KBM-7 (cell line): ENCODE measurements at regions not wholly inside any gene's neighbourhood (a gene's known extent, or its start where the extent isn't known, plus 50 kb on each side); places are given as distances from the start of the nearest gene placed in this dataset.

Source experiments
- DNase-seq: peaks from one replicate; pipeline ENCODE4 v3.0.0-alpha.2; 2015
- in situ Hi-C: fragments of 300-500 bp; cut with MboI; formaldehyde crosslinking; loops from 2 replicates; pipeline ENCODE4 v1.14.3; 2020; ENCODE audit warnings: low sequenced_read_pairs, low pct_unique_long_range_greater_than_20kb, mixed read lengths

GRCh38 chr4:175106301-175106700 is 188.1 kb downstream of the ADAM29 start:
- DNase-seq, result no peak
- in situ Hi-C loops, result no loop called here

- DNase-seq, result peak; percentile 1
- in situ Hi-C loops, result no loop called here
Observed at GRCh38 chr4:175109933-175110332, 191.8 kb downstream of the ADAM29 start.

DNA sequence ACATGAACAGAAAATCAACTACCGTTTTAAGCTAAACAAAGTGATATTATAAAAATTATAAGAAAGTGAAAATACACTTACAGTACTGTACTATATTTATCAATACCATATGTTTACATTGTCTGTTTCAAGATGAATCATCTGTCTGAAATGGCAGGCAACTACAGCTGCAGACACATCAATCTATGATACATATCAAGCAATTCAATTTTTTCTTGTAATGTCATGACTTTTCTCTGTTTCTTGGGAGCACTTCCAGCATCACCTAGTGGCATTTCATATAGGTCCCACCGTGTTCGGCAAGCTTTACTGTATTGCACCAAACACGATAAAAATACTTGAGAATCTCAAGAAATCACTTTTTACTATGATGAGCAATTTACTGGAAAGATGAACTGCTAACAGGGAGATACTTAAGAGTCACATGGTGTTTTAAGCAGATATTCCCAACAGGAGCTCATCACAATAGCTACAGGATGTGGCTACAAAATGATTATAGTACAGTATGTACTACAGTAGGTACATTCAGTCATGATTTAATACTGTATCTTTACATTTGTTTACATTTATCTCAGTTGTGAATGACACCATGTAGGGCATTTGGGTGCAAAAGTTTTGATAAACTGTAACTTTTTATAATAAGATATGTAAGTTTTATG is 207.4 kb downstream of the ADAM29 start:
- DNase-seq, result no peak
- in situ Hi-C loops, result no loop called here

GRCh38 chr4:175127314-175127713 is 209.2 kb downstream of the ADAM29 start:
- no peak for DNase-seq
- in situ Hi-C loops, result no loop called here

DNA sequence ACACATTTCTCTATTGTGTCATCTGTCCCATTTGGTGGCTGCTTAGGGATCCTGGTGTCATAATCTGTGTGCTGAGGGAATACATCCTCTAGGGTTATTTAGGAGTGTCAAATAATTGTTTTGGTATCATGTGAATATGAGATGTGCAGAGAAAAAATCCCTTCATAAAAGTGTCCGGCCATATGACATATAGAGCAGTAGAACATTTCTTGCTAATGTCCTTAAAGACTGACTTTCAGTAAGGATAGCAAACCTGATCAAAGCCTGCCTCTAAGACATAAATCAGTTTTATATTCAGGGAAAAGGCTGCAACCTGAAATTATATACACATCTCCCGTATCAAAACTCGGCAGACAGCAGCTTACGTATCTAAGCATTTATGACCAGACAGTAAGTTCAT is 211.6 kb downstream of the ADAM29 start:
- no peak for DNase-seq
- in situ Hi-C loops, result no loop called here

DNA sequence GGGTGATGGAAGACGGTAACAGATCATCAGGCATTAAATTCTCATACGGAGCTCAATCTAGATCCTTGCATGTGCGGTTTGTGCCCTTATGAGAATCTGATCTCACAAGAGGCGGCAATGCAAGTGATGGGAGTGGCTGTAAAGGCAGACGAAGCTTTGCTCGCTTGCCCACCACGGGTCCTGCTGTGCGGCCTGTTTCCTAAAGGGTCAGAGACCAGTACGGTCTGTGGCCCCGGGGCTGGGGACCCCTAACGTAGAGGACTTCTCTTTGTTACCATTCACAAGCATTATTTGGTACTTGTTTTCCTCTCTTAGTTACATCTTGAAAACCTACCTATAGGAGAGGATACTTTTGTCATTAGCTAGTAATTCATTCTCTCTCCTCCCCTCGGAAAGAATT is 221.0 kb downstream of the ADAM29 start:
- in situ Hi-C loops, result no loop called here
- no peak for DNase-seq

- in situ Hi-C loops, result no loop called here
- no peak for DNase-seq
Observed at GRCh38 chr4:175143116-175143515, 225.0 kb downstream of the ADAM29 start.

GRCh38 chr4:175146799-175147198 is 228.6 kb downstream of the ADAM29 start:
- no peak for DNase-seq
- in situ Hi-C loops, result no loop called here

DNA sequence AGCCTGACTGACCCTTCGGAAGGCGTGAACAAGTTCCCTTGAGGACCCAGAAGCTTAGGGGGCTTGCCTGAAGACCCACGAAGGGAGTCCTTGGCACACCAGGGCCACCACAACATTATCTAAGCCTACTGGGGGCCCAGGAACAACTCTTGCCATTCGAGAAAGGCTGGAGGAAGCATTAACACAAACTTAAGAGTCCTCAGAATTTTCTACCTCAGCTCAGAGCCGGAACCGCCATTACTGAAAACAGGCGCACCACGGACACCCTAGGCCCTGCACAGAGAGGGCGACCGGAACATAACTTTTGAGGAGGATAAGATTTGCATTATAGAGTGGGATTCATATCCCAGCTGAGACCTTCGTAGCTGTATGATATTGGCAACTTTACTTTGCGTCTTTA is 229.1 kb downstream of the ADAM29 start:
- no peak for DNase-seq
- in situ Hi-C loops, result no loop called here

- no peak for DNase-seq
- in situ Hi-C loops, result no loop called here
Observed at GRCh38 chr4:175166020-175166419, 247.9 kb downstream of the ADAM29 start.

DNA sequence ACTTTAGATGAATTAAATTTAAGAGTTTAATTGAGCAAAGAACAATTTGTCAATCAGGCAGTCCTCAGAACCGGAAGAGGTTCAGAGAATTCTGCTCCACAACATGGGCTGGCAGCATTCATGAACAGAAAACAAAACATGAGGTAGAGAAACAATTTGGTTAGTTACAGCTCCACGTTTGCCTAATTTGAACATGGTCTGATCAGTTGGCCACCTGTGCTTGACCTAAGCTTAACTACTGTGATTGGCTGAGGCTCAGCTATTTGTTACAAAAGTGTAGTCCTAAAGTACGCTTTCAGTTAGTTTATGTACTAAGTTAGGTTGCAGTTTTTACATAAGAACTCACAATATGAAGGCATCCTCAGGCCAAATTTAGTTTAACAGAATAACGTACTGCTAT is 258.6 kb downstream of the ADAM29 start:
- no peak for DNase-seq
- in situ Hi-C loops, result no loop called here

DNA sequence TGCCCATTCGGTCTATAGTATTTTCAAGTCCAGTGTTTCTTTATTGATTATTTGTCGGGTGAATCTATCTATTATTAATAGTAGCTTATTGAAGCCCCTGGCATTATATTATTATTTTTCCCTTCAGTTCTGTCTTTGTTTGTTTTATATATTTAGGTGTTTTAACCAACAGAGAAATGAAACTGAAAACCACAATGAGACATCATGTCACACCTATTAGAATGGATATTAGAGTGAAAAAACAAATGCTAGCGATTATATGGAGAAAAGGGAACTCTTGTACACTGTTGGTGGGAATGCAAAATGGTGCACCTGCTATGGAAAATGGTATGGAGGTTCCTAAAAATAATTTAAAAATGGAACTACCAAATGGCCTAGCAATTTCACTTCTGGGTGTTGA is 272.5 kb downstream of the ADAM29 start:
- in situ Hi-C loops, result no loop called here
- no peak for DNase-seq

GRCh38 chr4:175198056-175198455 is 279.9 kb downstream of the ADAM29 start:
- DNase-seq, result no peak
- in situ Hi-C loops, result no loop called here

- in situ Hi-C loops, result no loop called here
- no peak for DNase-seq
Observed at GRCh38 chr4:175215208-175215607, 297.1 kb downstream of the ADAM29 start.

DNA sequence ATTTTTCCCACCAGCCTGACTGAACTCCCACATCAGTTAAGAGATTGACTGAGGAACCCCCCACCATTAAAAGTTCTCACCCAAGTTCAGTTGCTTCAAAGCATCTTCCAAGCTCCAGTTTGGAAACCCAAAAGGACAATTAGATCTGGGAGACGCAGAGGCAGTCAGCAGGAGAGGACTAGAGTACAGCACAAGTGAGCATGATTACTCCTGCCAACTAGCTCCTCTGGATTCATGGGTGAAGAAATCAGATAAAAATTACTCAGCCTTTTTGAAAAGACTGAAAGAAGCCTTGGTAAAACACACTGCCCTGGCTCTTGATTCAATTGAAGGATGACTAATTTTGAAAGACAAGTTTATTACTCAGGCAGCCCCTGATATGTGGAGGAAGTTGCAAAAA is 297.5 kb downstream of the ADAM29 start:
- DNase-seq, result no peak
- in situ Hi-C loops, result no loop called here

- no peak for DNase-seq
- in situ Hi-C loops, result no loop called here
Observed at GRCh38 chr4:175229154-175229553, 311.0 kb downstream of the ADAM29 start.

DNA sequence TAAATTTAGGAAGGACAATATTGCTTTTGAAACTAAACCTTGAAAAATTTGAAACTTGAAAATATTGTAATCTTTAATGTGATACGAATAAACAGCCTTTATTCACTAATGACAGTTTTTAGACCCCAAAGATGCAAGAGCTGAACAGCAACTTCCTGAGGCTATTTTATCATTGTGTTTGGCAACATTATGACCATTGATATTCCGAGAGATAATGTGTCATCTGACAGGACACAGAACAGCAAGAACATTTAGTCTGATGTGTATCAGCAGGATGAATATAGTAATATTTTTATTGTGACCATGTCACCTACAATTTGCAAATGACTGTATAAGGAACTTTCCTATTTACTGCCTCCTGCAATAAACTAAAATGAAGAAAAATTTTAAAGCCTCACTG is 316.0 kb downstream of the ADAM29 start:
- no peak for DNase-seq
- in situ Hi-C loops, result no loop called here

DNA sequence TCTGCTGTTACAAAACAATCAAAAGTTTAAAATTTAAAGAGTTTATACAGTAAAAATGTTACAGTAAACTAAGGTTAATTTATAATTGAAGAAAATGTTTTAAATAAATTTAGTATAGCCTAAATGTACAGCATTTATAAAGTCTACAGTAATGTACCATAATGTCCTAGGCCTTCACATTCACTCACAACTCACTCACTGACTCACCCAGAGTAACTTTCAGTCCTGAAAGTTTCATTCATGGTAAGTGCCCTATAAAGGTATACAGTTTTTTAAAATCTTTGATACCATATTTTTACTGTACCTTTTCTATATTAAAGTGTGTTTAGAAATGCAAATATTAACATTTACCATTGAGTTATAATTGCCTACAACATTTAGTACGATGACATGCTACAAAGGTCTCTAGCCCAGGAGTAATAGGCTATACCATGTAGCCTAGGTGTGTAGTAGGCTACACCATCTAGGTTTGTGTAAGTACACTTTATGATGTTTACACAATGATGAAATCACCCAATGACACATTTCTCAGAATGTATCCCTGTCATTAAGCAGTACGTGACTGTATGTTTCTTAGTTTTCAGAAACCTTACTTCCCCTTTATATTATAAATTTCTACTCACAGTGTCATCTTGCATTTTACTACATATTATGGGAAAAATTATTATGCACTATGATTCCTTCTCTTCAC is 320.8 kb downstream of the ADAM29 start:
- in situ Hi-C loops, result no loop called here
- DNase-seq, result no peak

DNA sequence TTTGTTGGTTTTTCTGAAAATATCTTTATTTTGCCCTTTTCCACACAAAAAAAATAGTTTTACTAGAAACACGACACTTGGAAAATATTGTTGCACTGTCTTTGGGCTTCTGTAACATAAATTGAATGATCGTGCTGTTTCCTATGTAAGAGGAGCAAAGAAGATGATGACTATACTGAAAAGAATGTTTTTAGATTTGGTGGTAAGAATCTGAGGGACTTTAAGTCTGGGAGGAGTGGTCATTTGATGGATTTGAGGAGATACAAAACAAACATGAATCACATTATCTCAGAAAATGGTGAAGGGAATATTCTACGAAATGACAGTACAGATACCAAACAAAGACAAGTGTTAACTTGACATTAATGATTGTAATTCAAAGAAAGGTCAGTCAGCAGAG is 328.8 kb downstream of the ADAM29 start:
- no peak for DNase-seq
- in situ Hi-C loops, result no loop called here

GRCh38 chr4:175252642-175253041 is 334.5 kb downstream of the ADAM29 start:
- in situ Hi-C loops, result no loop called here
- no peak for DNase-seq
